IMR-90 (cell line): ENCODE measurements at regions not wholly inside any gene's neighbourhood (a gene's known extent, or its start where the extent isn't known, plus 50 kb on each side); places are given as distances from the start of the nearest gene placed in this dataset.

Experiments
- ATAC-seq: fragments of 200-7000 bp; cut with Tn5 transposase; 2 replicates; pipeline ENCODE4 v1.9.1; 2020; ENCODE audit warnings: low read depth, mild to moderate bottlenecking, moderate library complexity
- BruUV-seq: library from RNA; stranded (reverse); fragments of 400-500 nt; replicated peaks from 2 replicates; lab custom pipeline; 2021; lab: Mats Ljungman, UMichigan
- CTCF ChIA-PET: fragments of 300-600 bp; formaldehyde crosslinking; extraction: SDS; loops from one replicate; lab custom pipeline; 2021; ENCODE audit warnings: antibody characterized with exemption; lab: Yijun Ruan, JAX
- POLR2A ChIA-PET: fragments of 300-600 bp; sonication (Branson Sonifier 250); formaldehyde crosslinking; loops from one replicate; lab custom pipeline; 2022; ENCODE audit warnings: antibody characterized with exemption; ENCODE audit not compliant: unreplicated experiment; lab: Charles Lee
- DNase-seq: peaks from one replicate; pipeline ENCODE4 v3.0.0; 2013
- H2AFZ ChIP-seq: replicated peaks from 2 replicates; pipeline ENCODE3; 2013; ENCODE audit warnings: low read length, mild to moderate bottlenecking; ENCODE audit not compliant: poor library complexity
- H2AK5ac ChIP-seq: 2 replicates; pipeline ENCODE4 v1.6.1; 2013; ENCODE audit warnings: low read depth, low read length, inconsistent platforms
- H2AK9ac ChIP-seq: replicated peaks from 2 replicates; pipeline ENCODE3; 2013; ENCODE audit warnings: mild to moderate bottlenecking, low read depth, low read length, moderate library complexity; ENCODE audit not compliant: poor library complexity
- H2BK120ac ChIP-seq: 2 replicates; pipeline ENCODE4 v1.6.1; 2013; ENCODE audit warnings: low read depth, low read length, inconsistent platforms
- H2BK15ac ChIP-seq: 3 replicates; pipeline ENCODE4 v1.6.1; 2013; ENCODE audit warnings: low read depth, low read length, inconsistent platforms
- H2BK20ac ChIP-seq: 2 replicates; pipeline ENCODE4 v1.6.1; 2013; ENCODE audit warnings: low read depth, mild to moderate bottlenecking, inconsistent platforms, low read length, moderate library complexity
- H2BK5ac ChIP-seq: 2 replicates; pipeline ENCODE4 v1.6.1; 2013; ENCODE audit warnings: mild to moderate bottlenecking, low read depth, low read length, inconsistent platforms; ENCODE audit not compliant: poor library complexity, severe bottlenecking
- H3K14ac ChIP-seq: replicated peaks from 2 replicates; pipeline ENCODE4 v1.6.1; 2013; ENCODE audit warnings: low read depth, low read length, inconsistent platforms
- H3K18ac ChIP-seq: 2 replicates; pipeline ENCODE4 v1.6.1; 2013; ENCODE audit warnings: low read depth, low read length, control low read depth
- H3K23ac ChIP-seq: 2 replicates; pipeline ENCODE4 v1.6.1; 2013; ENCODE audit warnings: low read depth, low read length, inconsistent platforms
- H3K27ac ChIP-seq: 2 replicates; pipeline ENCODE4 v1.5.1; 2013; ENCODE audit warnings: mild to moderate bottlenecking, control low read depth, low read length; ENCODE audit not compliant: insufficient read depth
- H3K27me3 ChIP-seq: 2 replicates; pipeline ENCODE4 v1.6.1; 2013; ENCODE audit warnings: low read length; ENCODE audit not compliant: control insufficient read depth, insufficient read depth
- H3K36me3 ChIP-seq: 2 replicates; pipeline ENCODE4 v1.6.1; 2013; ENCODE audit warnings: low read length, mixed read lengths; ENCODE audit not compliant: control insufficient read depth, insufficient read depth
- H3K4ac ChIP-seq: 2 replicates; pipeline ENCODE4 v1.6.1; 2013; ENCODE audit warnings: low read depth, low read length, inconsistent platforms
- H3K4me1 ChIP-seq: 2 replicates; pipeline ENCODE4 v1.6.1; 2013; ENCODE audit warnings: low read length, mixed read lengths; ENCODE audit not compliant: control insufficient read depth, insufficient read depth
- H3K4me2 ChIP-seq: 2 replicates; pipeline ENCODE4 v1.6.1; 2013; ENCODE audit warnings: low read depth, mild to moderate bottlenecking, control low read depth, low read length, moderate library complexity
- H3K4me3 ChIP-seq: 2 replicates; pipeline ENCODE4 v1.5.1; 2013; ENCODE audit warnings: low read depth, mild to moderate bottlenecking, control low read depth, low read length, moderate library complexity; ENCODE audit not compliant: insufficient read depth
- H3K56ac ChIP-seq: 2 replicates; pipeline ENCODE4 v1.6.1; 2013; ENCODE audit warnings: low read length, inconsistent platforms; ENCODE audit not compliant: insufficient read depth; ENCODE audit errors: extremely low read depth
- H3K79me1 ChIP-seq, 2 experiments: 2 replicates each; pipeline ENCODE4 v1.6.1; 2013; ENCODE audit warnings: low read length in 2 of 2, inconsistent platforms in 1 of 2, low read depth in 1 of 2
- H3K9ac ChIP-seq: 2 replicates; pipeline ENCODE4 v1.6.1; 2013; ENCODE audit warnings: low read depth, low read length, control low read depth
- H3K9me1 ChIP-seq: 2 replicates; pipeline ENCODE4 v1.6.1; 2013; ENCODE audit warnings: low read length, inconsistent platforms; ENCODE audit not compliant: insufficient read depth
- H3K9me3 ChIP-seq: 2 replicates; pipeline ENCODE4 v1.6.1; 2013; ENCODE audit warnings: low read length; ENCODE audit not compliant: control insufficient read depth, insufficient read depth
- H4K20me1 ChIP-seq: 2 replicates; pipeline ENCODE4 v1.6.1; 2013; ENCODE audit warnings: low read length, inconsistent platforms; ENCODE audit not compliant: insufficient read depth
- H4K5ac ChIP-seq: 2 replicates; pipeline ENCODE4 v1.6.1; 2013; ENCODE audit warnings: mild to moderate bottlenecking, low read depth, low read length, control low read depth
- H4K8ac ChIP-seq, 2 experiments: 2 replicates each; pipeline ENCODE4 v1.6.1; 2013; ENCODE audit warnings: low read depth in 2 of 2, low read length in 2 of 2, control low read depth in 1 of 2, inconsistent platforms in 1 of 2
- H4K91ac ChIP-seq: 2 replicates; pipeline ENCODE4 v1.6.1; 2013; ENCODE audit warnings: low read depth, low read length, inconsistent platforms; ENCODE audit not compliant: insufficient read depth
- BHLHE40 ChIP-seq: fragments of 150-350 bp; IDR thresholded peaks from 2 replicates; pipeline ENCODE4 v1.6.1; 2016; ENCODE audit warnings: mild to moderate bottlenecking, low read depth, low read length
- CEBPB ChIP-seq: IDR thresholded peaks from 2 replicates; pipeline ENCODE4 v1.6.1; 2012; ENCODE audit warnings: low read depth, low read length, improper control_type of control experiment
- CHD1 ChIP-seq: IDR thresholded peaks from 2 replicates; pipeline ENCODE4 v1.6.1; 2012; ENCODE audit warnings: low read depth, low read length, improper control_type of control experiment
- CTCF ChIP-seq: conservative IDR thresholded peaks from 2 replicates; pipeline ENCODE4 v1.5.1; 2012; ENCODE audit warnings: mild to moderate bottlenecking, low read depth, low read length, improper control_type of control experiment
- FOS ChIP-seq: fragments of 150-350 bp; IDR thresholded peaks from 2 replicates; pipeline ENCODE4 v1.6.1; 2016; ENCODE audit warnings: low read depth, low read length
- MAFK ChIP-seq: IDR thresholded peaks from 2 replicates; pipeline ENCODE4 v1.6.1; 2012; ENCODE audit warnings: low read depth, low read length, improper control_type of control experiment
- MAZ ChIP-seq: IDR thresholded peaks from 2 replicates; pipeline ENCODE4 v1.6.1; 2012; ENCODE audit warnings: low read depth, mild to moderate bottlenecking, low read length, improper control_type of control experiment, moderate library complexity, borderline replicate concordance
- MXI1 ChIP-seq: IDR thresholded peaks from 2 replicates; pipeline ENCODE4 v1.6.1; 2012; ENCODE audit warnings: low read depth, mild to moderate bottlenecking, low read length, moderate library complexity, borderline replicate concordance
- NFE2L2 ChIP-seq: fragments of 150-350 bp; IDR thresholded peaks from 2 replicates; pipeline ENCODE4 v1.6.1; 2016; ENCODE audit warnings: low read depth, mild to moderate bottlenecking, low read length
- POLR2A ChIP-seq: IDR thresholded peaks from 2 replicates; pipeline ENCODE4 v1.6.1; 2012; ENCODE audit warnings: mild to moderate bottlenecking, low read depth, low read length
- RAD21 ChIP-seq: IDR thresholded peaks from 2 replicates; pipeline ENCODE4 v1.6.1; 2012; ENCODE audit warnings: low read length, improper control_type of control experiment
- RCOR1 ChIP-seq: IDR thresholded peaks from 2 replicates; pipeline ENCODE4 v1.6.1; 2012; ENCODE audit warnings: mild to moderate bottlenecking, low read length, improper control_type of control experiment; ENCODE audit not compliant: insufficient replicate concordance
- RFX5 ChIP-seq: IDR thresholded peaks from 2 replicates; pipeline ENCODE4 v1.8.0; 2012; ENCODE audit warnings: low read depth, mild to moderate bottlenecking, low read length, moderate library complexity
- SMC3 ChIP-seq: fragments of 150-350 bp; IDR thresholded peaks from 2 replicates; pipeline ENCODE4 v1.6.1; 2016; ENCODE audit warnings: low read depth, mild to moderate bottlenecking, antibody characterized with exemption, low read length, moderate library complexity
- WGBS, 2 experiments: methylation state at CpG; one replicate each; pipeline versions ENCODE4 v1.1.5 to v1.1.7; 2013; ENCODE audit warnings: missing lambda C conversion rate in 2 of 2; ENCODE audit not compliant: insufficient read length in 1 of 2; ENCODE audit errors: extremely low coverage in 2 of 2; 5-methylcytosine and 5-hydroxymethylcytosine counted together
- dilution Hi-C: fragments of 300-500 bp; cut with HindIII; formaldehyde crosslinking; loops from one replicate; pipeline ENCODE4 v1.14.3; 2018; ENCODE audit warnings: low sequenced_read_pairs; ENCODE audit not compliant: unreplicated experiment
- in situ Hi-C: fragments of 300-500 bp; cut with MboI; formaldehyde crosslinking; loops from 3 replicates; pipeline ENCODE4 v1.14.3; 2019; ENCODE audit warnings: low sequenced_read_pairs, inconsistent platforms, mixed read lengths
- intact Hi-C: fragments of 100-400 bp; cut with micrococcal nuclease; formaldehyde crosslinking; loops from 2 replicates; pipeline ENCODE4 v1.10.0; 2022
- TF ChIP-seq, protein P1 (sequence below): fragments of 150-350 bp; IDR thresholded peaks from 2 replicates; pipeline ENCODE4 v1.6.1; 2017; ENCODE audit warnings: mild to moderate bottlenecking, antibody characterized with exemption, low read length, low read depth
- TF ChIP-seq, protein P2 (sequence below): fragments of 150-350 bp; IDR thresholded peaks from 2 replicates; pipeline ENCODE4 v1.6.1; 2016; ENCODE audit warnings: low read depth, mild to moderate bottlenecking, low read length, moderate library complexity, borderline replicate concordance

DNA sequence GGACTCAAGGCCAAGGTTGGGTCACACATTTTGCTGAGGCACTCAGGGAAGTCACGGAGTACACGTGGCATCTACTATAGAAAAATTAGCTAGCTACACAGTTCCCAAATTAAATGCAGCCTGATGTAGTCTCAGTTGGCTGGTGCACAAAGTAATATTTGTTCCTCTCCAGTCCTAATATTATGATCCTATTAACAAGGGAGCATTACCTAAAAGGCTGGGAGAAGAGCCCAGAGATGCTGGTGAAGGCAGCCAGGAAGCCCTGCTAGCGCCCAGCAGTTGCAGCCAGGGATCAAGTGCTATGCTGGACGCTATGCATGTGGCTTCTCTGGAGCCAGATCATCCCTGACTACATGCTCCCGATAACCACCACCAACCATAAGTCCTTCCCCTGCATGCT lies 88.0 kb upstream of the GSC start:
- no peak overlapping the region for H2AFZ ChIP-seq
- H3K9me1 ChIP-seq = no peaks in the 10 kb centered on the region
- no peaks in the 10 kb centered on the region for H3K36me3 ChIP-seq
- no peak overlapping the region for H3K23ac ChIP-seq
- no peak overlapping the region for H2BK120ac ChIP-seq
- intact Hi-C loops = no loop called here
- ChIA-PET CTCF (no interaction called here), POLR2A (no interaction called here)
- in situ Hi-C loops = no loop called here
- no peak overlapping the region for H3K18ac ChIP-seq
- no peak for DNase-seq
- H4K91ac ChIP-seq = no peak overlapping the region
- H3K56ac ChIP-seq = no peak overlapping the region
- H2AK9ac ChIP-seq = no peak overlapping the region
- dilution Hi-C loops = no loop called here
- H3K9ac ChIP-seq = no peak overlapping the region
- no peak overlapping the region for H2AK5ac ChIP-seq
- H4K8ac ChIP-seq = no peak overlapping the region
- no peak overlapping the region for H3K4me2 ChIP-seq
- no peak overlapping the region for H3K14ac ChIP-seq
- no CpG with 5 or more reads among the region's 5 CpGs for WGBS, 2 experiments
- ATAC-seq = no peak
- no TSS peak for BruUV-seq
- TF ChIP-seq MXI1 (no peak), RFX5 (no peak), RCOR1 (no peak), RAD21 (no peak), SMC3 (no peak), CHD1 (no peak), CTCF (no peak), FOS (no peak), BHLHE40 (no peak), MAZ (no peak), CEBPB (no peak), NFE2L2 (no peak), MAFK (no peak), POLR2A (no peak)
- TF ChIP-seq, protein P1, sequence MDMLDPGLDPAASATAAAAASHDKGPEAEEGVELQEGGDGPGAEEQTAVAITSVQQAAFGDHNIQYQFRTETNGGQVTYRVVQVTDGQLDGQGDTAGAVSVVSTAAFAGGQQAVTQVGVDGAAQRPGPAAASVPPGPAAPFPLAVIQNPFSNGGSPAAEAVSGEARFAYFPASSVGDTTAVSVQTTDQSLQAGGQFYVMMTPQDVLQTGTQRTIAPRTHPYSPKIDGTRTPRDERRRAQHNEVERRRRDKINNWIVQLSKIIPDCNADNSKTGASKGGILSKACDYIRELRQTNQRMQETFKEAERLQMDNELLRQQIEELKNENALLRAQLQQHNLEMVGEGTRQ = no peak
- TF ChIP-seq, protein P2, sequence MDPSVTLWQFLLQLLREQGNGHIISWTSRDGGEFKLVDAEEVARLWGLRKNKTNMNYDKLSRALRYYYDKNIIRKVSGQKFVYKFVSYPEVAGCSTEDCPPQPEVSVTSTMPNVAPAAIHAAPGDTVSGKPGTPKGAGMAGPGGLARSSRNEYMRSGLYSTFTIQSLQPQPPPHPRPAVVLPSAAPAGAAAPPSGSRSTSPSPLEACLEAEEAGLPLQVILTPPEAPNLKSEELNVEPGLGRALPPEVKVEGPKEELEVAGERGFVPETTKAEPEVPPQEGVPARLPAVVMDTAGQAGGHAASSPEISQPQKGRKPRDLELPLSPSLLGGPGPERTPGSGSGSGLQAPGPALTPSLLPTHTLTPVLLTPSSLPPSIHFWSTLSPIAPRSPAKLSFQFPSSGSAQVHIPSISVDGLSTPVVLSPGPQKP = no peak
- H2BK15ac ChIP-seq = no peak overlapping the region
- H3K9me3 ChIP-seq = peaks cover 15% of the 10 kb centered on the region
- H2BK5ac ChIP-seq = no peak overlapping the region
- no peak overlapping the region for H3K4me3 ChIP-seq
- H2BK20ac ChIP-seq = no peak overlapping the region
- H3K4me1 ChIP-seq = no peaks in the 10 kb centered on the region
- no peaks in the 10 kb centered on the region for H3K79me1 ChIP-seq
- no peak overlapping the region for H4K5ac ChIP-seq
- no peak overlapping the region for H3K4ac ChIP-seq
- H3K27ac ChIP-seq = no peak overlapping the region
- H3K27me3 ChIP-seq = no peaks in the 10 kb centered on the region
- H4K20me1 ChIP-seq = no peaks in the 10 kb centered on the region
